ENCODE measurements at regions not wholly inside any gene's neighbourhood (a gene's known extent, or its start where the extent isn't known, plus 50 kb on each side); places are given as distances from the start of the nearest gene placed in this dataset.

DNA sequence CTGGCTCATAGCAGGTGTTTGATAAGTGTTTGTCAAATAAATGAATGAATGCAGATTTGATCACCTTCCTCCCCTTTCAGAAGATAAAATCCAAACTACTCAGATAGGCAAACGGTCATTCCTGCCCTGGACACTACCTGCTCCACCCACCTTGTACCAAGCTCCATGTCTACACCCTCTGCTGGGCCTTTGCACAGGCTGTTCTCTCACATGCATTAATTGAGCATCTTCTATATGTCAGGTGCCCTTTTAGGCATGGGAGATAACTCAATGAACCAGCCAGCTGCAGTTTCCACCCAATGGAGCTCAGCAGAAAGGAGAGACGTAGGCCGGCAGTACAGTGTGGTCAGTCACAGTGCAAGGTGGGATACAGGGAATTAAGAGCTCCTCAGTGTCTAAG is 102.3 kb upstream of the CPEB4 start:
- H3K27me3 ChIP-seq (ENCODE audit: control insufficient read depth in 1 of 2, insufficient read depth in 2 of 2, low read length in 2 of 2) = no peaks in the 10 kb centered on the region
- DNase-seq (ENCODE audit: low spot score) (no peak), ATAC-seq (no peak), FAIRE-seq (no peak)
- intact Hi-C loops (cut with micrococcal nuclease; ENCODE audit: unreplicated experiment) (no loop called here), in situ Hi-C loops (cut with HindIII; ENCODE audit: extremely low pct_ligation_motif_present, low pct_unique_long_range_greater_than_20kb) (no loop called here)
- H3K4me3 ChIP-seq (replicated peaks in 1 of 3; ENCODE audit: insufficient read depth in 1 of 3, low read depth in 2 of 3, low read length in 3 of 3) = no peak overlapping the region
- 80% methylated on average over 3 of the region's 3 CpGs for WGBS (ENCODE audit: low lambda C conversion rate)
- BruUV-seq (replicated peaks) = no TSS peak
- H3K4me1 ChIP-seq (ENCODE audit: insufficient read depth, low read length) = peaks cover 62% of the 10 kb centered on the region
- H3K4me2 ChIP-seq (ENCODE audit: low read depth, low read length) = no peak overlapping the region
- H3K27ac ChIP-seq (ENCODE audit: extremely low read length, insufficient read depth, low read length) = no peak overlapping the region
- no peaks in the 10 kb centered on the region for H4K20me1 ChIP-seq (ENCODE audit: insufficient read depth, low read length)
- no peaks in the 10 kb centered on the region for H3K79me2 ChIP-seq (ENCODE audit: insufficient read depth, low read length)
- POLR2A ChIA-PET = no interaction called here
- no peak overlapping the region for H3K9ac ChIP-seq (ENCODE audit: insufficient read depth, low read depth, low read length)
- no peak for TF ChIP-seq NFRKB (IDR thresholded peaks at IDR 0.05)
- TF ChIP-seq NFKB2 (CRISPR knock-in tag; IDR thresholded peaks at IDR 0.05; ENCODE audit: borderline replicate concordance) = no peak
- no peak for TF ChIP-seq GPN1 (CRISPR knock-in tag; IDR thresholded peaks at IDR 0.05; ENCODE audit: borderline replicate concordance)
- TF ChIP-seq, protein P1, sequence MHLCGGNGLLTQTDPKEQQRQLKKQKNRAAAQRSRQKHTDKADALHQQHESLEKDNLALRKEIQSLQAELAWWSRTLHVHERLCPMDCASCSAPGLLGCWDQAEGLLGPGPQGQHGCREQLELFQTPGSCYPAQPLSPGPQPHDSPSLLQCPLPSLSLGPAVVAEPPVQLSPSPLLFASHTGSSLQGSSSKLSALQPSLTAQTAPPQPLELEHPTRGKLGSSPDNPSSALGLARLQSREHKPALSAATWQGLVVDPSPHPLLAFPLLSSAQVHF (CRISPR knock-in tag; IDR thresholded peaks at IDR 0.05) = no peak
- no peak for TF ChIP-seq ZSCAN12 (CRISPR knock-in tag; IDR thresholded peaks at IDR 0.05)
- no peak for TF ChIP-seq ZNF589 (CRISPR knock-in tag; conservative IDR thresholded peaks at IDR 0.05)
- TF ChIP-seq HMGA1 (CRISPR knock-in tag; conservative IDR thresholded peaks at IDR 0.05) = no peak
- TF ChIP-seq ZNF44 (CRISPR knock-in tag; IDR thresholded peaks at IDR 0.05) = no peak
- TF ChIP-seq BCL6 (CRISPR knock-in tag; IDR thresholded peaks at IDR 0.05) = no peak
- CTCF ChIA-PET (ENCODE audit: low intra/inter-chr PET ratio, low total read pairs) = no interaction called here
- no peaks in the 10 kb centered on the region for H3K9me3 ChIP-seq (ENCODE audit: low read length)
- H3K36me3 ChIP-seq (replicated peaks in 1 of 2; ENCODE audit: control insufficient read depth in 1 of 2, insufficient read depth in 2 of 2, low read length in 2 of 2) = no peaks in the 10 kb centered on the region
- H2AFZ ChIP-seq (ENCODE audit: low read length) = no peak overlapping the region

Data from HepG2 (cell line).